Glutamatergic neuron (in vitro differentiated cells): ENCODE measurements at regions not wholly inside any gene's neighbourhood (a gene's known extent, or its start where the extent isn't known, plus 50 kb on each side); places are given as distances from the start of the nearest gene placed in this dataset.

Experiments
- DNase-seq: peaks from one replicate; pipeline ENCODE4 v3.0.0; 2022
- H3K27ac Mint-ChIP-seq: one replicate; pipeline ENCODE4 v1.8.0; 2020; ENCODE audit warnings: mild to moderate bottlenecking, mixed read lengths, inconsistent platforms; ENCODE audit not compliant: unreplicated experiment
- H3K27me3 Mint-ChIP-seq: one replicate; pipeline ENCODE4 v1.8.0; 2020; ENCODE audit warnings: mild to moderate bottlenecking, moderate library complexity, mixed read lengths, inconsistent platforms; ENCODE audit not compliant: unreplicated experiment
- H3K36me3 Mint-ChIP-seq: one replicate; pipeline ENCODE4 v1.8.0; 2020; ENCODE audit warnings: mild to moderate bottlenecking, mixed read lengths, inconsistent platforms; ENCODE audit not compliant: unreplicated experiment
- H3K4me1 Mint-ChIP-seq: one replicate; pipeline ENCODE4 v1.8.0; 2020; ENCODE audit warnings: mild to moderate bottlenecking, low read depth, mixed read lengths, inconsistent platforms; ENCODE audit not compliant: unreplicated experiment
- H3K4me3 Mint-ChIP-seq: one replicate; pipeline ENCODE4 v1.8.0; 2020; ENCODE audit warnings: mild to moderate bottlenecking, mixed read lengths, inconsistent platforms; ENCODE audit not compliant: unreplicated experiment
- H3K9me3 Mint-ChIP-seq: one replicate; pipeline ENCODE4 v1.8.0; 2020; ENCODE audit warnings: mild to moderate bottlenecking, moderate library complexity, mixed read lengths, inconsistent platforms; ENCODE audit not compliant: unreplicated experiment
- CTCF ChIP-seq: fragments of 200-600 bp; sonication (generic); IDR thresholded peaks from one replicate; pipeline ENCODE4 v1.5.0; 2021; ENCODE audit not compliant: partially characterized antibody, unreplicated experiment

GRCh38 chr5:104598285-104598684 lies 1035.7 kb upstream of the NUDT12 start:
- Mint-ChIP-seq H3K9me3 (peaks cover 4% of the 10 kb centered on the region), H3K27me3 (no peaks in the 10 kb centered on the region), H3K4me3 (no peak overlapping the region), H3K27ac (no peak overlapping the region), H3K4me1 (peaks cover 13% of the 10 kb centered on the region), H3K36me3 (peaks cover 6% of the 10 kb centered on the region)
- no peak for DNase-seq
- no peak for TF ChIP-seq CTCF

- Mint-ChIP-seq H3K4me1 (peaks cover 12% of the 10 kb centered on the region), H3K27me3 (no peaks in the 10 kb centered on the region), H3K9me3 (peaks cover 8% of the 10 kb centered on the region), H3K4me3 (no peak overlapping the region), H3K27ac (no peak overlapping the region), H3K36me3 (peaks cover 6% of the 10 kb centered on the region)
- DNase-seq = no peak
- no peak for TF ChIP-seq CTCF
Observed at GRCh38 chr5:104594850-104595249, 1032.3 kb upstream of the NUDT12 start.

GRCh38 chr5:104576677-104577076 lies 1014.1 kb upstream of the NUDT12 start:
- no peak overlapping the region for H3K27ac Mint-ChIP-seq
- no peak for TF ChIP-seq CTCF

GRCh38 chr5:104573949-104574709 lies 1011.5 kb upstream of the NUDT12 start:
- no peak overlapping the region for H3K4me3 Mint-ChIP-seq
- H3K36me3 Mint-ChIP-seq = no peaks in the 10 kb centered on the region
- no peak overlapping the region for H3K27ac Mint-ChIP-seq
- no peak for DNase-seq
- no peak for TF ChIP-seq CTCF
- no peaks in the 10 kb centered on the region for H3K9me3 Mint-ChIP-seq
- H3K27me3 Mint-ChIP-seq = no peaks in the 10 kb centered on the region
- H3K4me1 Mint-ChIP-seq = peaks cover 7% of the 10 kb centered on the region

More at GRCh38 chr5:104576677-104577076, 1014.1 kb upstream of the NUDT12 start:
- DNase-seq = no peak
- peaks cover 7% of the 10 kb centered on the region for H3K4me1 Mint-ChIP-seq
- no peaks in the 10 kb centered on the region for H3K36me3 Mint-ChIP-seq
- no peak overlapping the region for H3K4me3 Mint-ChIP-seq
- no peaks in the 10 kb centered on the region for H3K9me3 Mint-ChIP-seq
- no peaks in the 10 kb centered on the region for H3K27me3 Mint-ChIP-seq

GRCh38 chr5:104569621-104570020 lies 1007.0 kb upstream of the NUDT12 start:
- Mint-ChIP-seq H3K4me1 (peaks cover 5% of the 10 kb centered on the region), H3K27ac (no peak overlapping the region), H3K9me3 (no peaks in the 10 kb centered on the region), H3K36me3 (no peaks in the 10 kb centered on the region), H3K27me3 (no peaks in the 10 kb centered on the region), H3K4me3 (no peak overlapping the region)
- no peak for DNase-seq
- no peak for TF ChIP-seq CTCF
